Suprapubic skin (tissue), 3 donors: ENCODE measurements at regions not wholly inside any gene's neighbourhood (a gene's known extent, or its start where the extent isn't known, plus 50 kb on each side); places are given as distances from the start of the nearest gene placed in this dataset.

Source experiments
- EP300 ChIP-seq: sonication (generic); formaldehyde crosslinking; IDR thresholded peaks from one replicate; pipeline ENCODE4 v1.6.1; 2017; ENCODE audit warnings: antibody characterized with exemption
- POLR2A ChIP-seq, 2 donors: fragments of 450-650 bp; IDR thresholded peaks; one replicate each; pipeline ENCODE4 v1.6.1; 2017; ENCODE audit warnings: antibody characterized with exemption in 2 of 2, mild to moderate bottlenecking in 2 of 2, moderate library complexity in 2 of 2
- TF ChIP-seq, protein P1 (sequence below), 2 donors: fragments of 200-600 bp in 1 of 2; fragments of 450-650 bp in 1 of 2; sonication (generic) in 1 of 2; IDR thresholded peaks; one replicate each; pipeline ENCODE4 v1.5.1; 2016 to 2019; ENCODE audit warnings: antibody characterized with exemption in 2 of 2, mild to moderate bottlenecking in 1 of 2, moderate library complexity in 1 of 2

DNA sequence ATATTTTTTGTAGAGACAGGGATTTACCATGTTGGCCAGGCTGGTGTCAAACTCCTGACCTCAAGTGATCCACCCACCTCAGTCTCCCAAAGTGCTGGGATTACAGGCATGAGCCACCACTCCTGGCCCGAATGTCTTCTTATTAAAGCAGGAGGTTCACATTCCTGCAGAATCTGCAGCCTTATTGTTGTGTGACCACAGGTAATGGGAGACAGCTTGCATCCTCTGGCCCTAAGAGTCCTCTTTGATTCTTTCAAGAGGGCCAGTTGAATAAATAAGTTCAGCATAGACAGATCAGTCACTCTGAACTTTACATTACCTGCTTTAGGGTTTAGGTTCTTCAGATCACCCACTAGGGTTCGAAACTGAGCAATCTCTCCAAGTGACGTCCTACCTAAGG, 172.9 kb upstream of the TOPAZ1 start:
- TF ChIP-seq, protein P1, sequence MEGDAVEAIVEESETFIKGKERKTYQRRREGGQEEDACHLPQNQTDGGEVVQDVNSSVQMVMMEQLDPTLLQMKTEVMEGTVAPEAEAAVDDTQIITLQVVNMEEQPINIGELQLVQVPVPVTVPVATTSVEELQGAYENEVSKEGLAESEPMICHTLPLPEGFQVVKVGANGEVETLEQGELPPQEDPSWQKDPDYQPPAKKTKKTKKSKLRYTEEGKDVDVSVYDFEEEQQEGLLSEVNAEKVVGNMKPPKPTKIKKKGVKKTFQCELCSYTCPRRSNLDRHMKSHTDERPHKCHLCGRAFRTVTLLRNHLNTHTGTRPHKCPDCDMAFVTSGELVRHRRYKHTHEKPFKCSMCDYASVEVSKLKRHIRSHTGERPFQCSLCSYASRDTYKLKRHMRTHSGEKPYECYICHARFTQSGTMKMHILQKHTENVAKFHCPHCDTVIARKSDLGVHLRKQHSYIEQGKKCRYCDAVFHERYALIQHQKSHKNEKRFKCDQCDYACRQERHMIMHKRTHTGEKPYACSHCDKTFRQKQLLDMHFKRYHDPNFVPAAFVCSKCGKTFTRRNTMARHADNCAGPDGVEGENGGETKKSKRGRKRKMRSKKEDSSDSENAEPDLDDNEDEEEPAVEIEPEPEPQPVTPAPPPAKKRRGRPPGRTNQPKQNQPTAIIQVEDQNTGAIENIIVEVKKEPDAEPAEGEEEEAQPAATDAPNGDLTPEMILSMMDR (IDR thresholded peaks at IDR 0.05): no peak
- TF ChIP-seq POLR2A (IDR thresholded peaks at IDR 0.05) (no peak), EP300 (no peak)
